Loucy (cell line): ENCODE measurements at regions not wholly inside any gene's neighbourhood (a gene's known extent, or its start where the extent isn't known, plus 50 kb on each side); places are given as distances from the start of the nearest gene placed in this dataset.

Experiments used
- EZH2phosphoT487 ChIP-seq: fragments of 200-600 bp; IDR thresholded peaks from 2 replicates; pipeline ENCODE4 v1.6.1; 2018; ENCODE audit warnings: antibody characterized with exemption, mild to moderate bottlenecking, moderate library complexity, borderline replicate concordance
- TF ChIP-seq, protein P1 (sequence below): fragments of 200-600 bp; sonication (generic); conservative IDR thresholded peaks from 2 replicates; pipeline ENCODE4 v1.5.1; 2014; ENCODE audit warnings: mild to moderate bottlenecking, antibody characterized with exemption, low read length

GRCh38 chr2:196546151-196546919 is 93.2 kb upstream of the CCDC150 start:
- TF ChIP-seq, protein P1, sequence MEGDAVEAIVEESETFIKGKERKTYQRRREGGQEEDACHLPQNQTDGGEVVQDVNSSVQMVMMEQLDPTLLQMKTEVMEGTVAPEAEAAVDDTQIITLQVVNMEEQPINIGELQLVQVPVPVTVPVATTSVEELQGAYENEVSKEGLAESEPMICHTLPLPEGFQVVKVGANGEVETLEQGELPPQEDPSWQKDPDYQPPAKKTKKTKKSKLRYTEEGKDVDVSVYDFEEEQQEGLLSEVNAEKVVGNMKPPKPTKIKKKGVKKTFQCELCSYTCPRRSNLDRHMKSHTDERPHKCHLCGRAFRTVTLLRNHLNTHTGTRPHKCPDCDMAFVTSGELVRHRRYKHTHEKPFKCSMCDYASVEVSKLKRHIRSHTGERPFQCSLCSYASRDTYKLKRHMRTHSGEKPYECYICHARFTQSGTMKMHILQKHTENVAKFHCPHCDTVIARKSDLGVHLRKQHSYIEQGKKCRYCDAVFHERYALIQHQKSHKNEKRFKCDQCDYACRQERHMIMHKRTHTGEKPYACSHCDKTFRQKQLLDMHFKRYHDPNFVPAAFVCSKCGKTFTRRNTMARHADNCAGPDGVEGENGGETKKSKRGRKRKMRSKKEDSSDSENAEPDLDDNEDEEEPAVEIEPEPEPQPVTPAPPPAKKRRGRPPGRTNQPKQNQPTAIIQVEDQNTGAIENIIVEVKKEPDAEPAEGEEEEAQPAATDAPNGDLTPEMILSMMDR, result no peak
- no peak for TF ChIP-seq EZH2phosphoT487
